NCI-H526 (cell line): ENCODE measurements at regions not wholly inside any gene's neighbourhood (a gene's known extent, or its start where the extent isn't known, plus 50 kb on each side); places are given as distances from the start of the nearest gene placed in this dataset.

Experiments used
- DNase-seq, 2 experiments: peaks; one replicate each; lab custom pipeline; 2025; lab: John Stamatoyannopoulos, UW

DNA sequence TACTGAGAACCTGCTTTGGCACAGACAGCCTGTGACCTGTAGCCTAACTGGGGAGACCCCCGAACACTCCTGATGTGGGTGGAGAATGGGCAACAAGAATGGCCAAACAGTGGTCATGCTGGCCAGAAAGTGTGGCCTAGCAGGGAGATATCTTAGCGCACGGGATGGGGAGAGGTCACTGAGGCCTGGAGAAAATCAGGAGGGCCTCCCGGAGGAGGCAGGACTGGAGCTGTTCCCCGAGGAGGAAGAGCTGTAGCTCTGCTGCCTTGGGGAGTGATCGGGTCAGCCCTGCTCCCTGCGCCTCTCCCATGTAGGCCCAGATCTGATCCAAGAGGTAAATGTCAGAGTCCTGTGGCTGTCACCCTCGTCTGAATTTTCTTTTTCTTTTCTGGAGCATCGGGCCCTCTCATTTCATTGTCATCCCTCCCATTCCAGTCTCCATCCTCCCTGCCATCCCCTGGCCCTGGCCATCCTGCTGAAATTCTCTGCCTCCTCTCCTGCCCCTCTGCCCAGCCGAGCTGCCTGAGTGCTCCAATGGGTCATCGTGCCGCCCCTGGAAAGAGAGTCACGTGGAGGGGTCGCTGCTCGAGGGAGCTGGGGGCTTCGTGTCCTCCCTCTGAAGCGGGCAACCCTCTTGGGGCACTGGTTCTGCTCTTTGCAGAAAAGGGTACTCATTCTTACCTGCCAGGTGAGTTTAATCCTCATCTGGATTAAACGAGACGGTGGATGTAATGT, 242.9 kb downstream of the HAUS1 start:
- no peak for DNase-seq

DNA sequence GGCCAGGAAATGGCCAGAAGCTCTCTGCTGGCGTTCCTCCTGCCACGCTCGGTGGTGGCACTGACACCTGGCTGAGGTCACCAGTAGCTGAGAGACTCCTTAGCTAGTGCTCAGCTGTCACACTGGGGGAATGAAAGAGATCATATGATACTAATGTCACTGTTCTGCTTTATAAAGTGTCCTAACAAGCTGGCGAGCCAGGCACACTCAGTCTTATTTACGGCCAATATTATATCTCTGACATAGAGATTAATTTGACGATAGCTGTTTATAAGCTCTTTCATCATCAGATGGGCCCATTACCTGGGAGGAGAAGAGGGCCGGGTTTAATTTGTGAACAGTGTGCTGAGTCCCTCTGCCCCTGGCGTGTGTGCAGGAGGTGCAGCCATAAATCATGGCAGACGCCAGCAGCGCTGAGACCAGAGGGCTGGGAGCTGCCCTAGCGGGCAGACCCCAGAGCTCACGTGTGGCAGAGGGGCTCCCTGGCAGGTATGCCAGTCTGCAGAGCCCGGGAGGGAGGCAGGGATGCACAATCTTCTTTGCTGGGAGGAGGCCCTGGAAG, 246.5 kb downstream of the HAUS1 start:
- no peak for DNase-seq

DNA sequence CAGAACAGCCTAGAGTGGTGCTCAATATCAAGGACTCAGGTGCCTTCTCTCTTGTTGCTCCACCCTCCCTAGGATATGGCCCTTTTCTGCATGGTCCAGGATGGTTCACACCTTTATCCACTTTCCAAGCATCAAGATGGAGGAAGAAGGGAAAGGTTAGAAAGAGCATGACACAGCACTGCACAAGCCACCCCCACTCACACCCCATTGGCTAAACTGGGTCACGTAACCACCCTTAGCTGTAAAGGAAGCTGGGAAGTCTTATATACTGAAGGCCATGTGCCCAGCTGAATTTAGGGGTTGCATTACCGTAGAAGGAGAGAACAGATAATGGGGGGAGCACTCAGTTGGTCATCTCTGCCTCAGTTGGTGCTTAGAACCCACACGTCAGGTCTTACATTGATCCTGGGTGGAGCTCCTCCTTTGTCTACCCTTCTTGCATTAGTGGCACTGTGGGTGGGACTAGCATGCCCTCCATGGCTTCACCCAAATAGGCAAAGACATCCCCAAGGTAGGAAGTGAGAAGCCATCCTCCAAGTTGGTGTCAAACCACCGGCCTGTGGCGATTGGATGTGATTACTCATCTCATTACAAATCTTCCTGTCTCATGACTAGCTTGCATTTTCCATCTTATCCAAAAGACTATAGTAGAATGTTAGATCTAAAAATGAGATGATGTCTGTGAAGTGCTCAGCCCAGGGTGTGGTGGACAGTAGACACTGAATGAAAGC, 248.5 kb downstream of the HAUS1 start:
- DNase-seq, result no peak

DNA sequence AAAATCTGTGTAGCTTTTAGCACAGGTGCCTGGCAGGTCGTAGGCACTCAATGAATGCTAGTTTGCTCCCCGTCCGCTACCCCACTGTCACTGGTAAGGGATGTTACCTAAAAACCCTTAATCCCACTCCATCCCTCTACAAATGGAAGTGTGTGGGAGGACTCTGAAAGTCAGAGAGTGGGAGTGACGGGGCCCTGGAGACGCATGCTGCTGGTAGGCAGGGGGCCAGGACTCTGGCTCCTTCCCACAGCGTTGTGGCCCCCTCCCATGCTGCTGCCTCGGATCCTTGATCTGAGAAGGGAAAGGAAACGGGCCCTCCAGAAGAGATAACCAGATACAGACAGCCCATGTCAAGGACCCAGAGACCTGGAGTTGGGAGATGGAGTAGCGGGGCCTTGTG, 249.3 kb downstream of the HAUS1 start:
- DNase-seq, result no peak

DNA sequence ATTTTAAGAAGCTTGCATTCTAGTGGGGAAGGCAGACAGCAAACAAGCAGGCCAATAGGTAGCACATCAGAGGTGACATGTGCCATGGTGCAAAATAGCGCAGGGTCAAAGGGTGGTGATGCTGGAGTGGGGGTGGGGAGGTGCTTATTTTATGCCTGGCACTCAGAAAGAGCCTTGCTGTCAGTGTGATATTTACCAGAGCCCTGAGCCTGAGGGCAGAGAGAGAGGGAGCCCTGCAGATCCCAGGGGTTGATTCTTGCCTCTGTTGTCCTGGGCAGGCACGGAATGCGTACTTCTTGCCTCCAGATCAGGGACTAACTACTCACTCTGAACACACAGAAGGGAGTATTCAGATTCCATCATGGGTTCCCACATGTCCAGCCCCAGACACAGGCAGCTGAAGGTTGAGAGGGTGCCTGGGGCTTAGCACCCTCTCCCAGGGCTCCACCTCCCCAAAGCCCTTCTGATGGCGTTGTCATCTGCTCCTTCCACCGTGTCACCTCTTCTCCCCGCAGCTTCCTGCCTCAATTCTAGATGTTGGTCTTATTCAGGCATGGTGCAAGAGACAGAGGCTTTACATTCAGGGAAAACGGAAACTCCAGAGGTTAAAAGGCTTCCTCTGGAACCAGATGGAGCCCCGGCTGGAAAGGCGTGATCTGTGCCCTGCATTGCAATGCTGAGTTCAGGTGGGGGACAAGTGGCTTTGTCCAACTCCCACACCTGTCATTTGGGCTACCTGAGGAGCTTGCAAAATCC, 252.3 kb downstream of the HAUS1 start:
- no peak for DNase-seq

DNA sequence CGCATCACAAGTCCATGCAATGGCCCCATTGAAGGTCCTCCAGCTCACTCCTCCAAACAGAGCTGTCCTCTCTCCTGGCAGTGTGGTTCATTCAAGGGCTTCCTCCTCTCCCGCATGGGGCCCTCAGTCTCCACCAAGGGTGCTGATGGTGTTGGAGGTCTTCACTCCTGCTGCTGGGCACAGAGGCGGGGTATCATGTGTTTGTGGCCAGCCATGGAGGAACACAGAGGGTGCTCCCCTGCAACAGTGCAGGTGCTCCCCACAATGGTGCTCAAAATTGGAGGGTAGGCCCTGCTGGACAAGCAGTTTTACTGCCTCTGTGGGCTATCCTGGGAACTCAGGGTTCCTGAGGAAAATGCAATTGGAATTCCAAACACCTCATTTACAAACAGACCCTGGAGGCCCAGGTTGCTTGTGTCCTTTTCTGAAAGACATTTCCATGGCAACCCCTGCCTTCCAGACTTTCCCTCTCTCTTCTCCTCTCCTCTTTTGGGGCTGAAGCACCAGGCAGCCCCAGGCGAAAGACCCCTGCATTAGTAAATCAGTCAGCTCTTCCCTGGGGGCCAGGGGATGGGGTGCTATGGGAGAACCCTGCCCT, 256.0 kb downstream of the HAUS1 start:
- no peak for DNase-seq

DNA sequence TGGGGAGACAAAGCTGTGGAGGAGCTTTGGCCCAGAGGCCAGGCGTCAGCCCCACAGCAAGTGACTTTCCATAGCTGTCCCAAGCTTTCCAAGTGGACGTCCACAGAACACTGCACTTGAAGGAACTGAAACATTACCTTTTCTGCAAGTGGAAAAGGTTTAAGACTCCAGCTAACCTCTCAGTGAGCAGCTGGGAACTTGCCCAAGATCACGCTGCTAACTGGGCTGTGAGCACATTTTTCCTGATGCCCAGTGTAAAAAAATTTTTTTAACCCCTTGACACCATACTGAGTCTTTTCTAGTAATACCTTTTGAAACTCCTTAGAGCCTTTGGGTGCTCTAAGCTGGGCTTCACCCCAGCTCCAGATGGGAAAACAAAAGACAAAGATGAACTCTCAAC, 256.7 kb downstream of the HAUS1 start:
- DNase-seq, result no peak

DNA sequence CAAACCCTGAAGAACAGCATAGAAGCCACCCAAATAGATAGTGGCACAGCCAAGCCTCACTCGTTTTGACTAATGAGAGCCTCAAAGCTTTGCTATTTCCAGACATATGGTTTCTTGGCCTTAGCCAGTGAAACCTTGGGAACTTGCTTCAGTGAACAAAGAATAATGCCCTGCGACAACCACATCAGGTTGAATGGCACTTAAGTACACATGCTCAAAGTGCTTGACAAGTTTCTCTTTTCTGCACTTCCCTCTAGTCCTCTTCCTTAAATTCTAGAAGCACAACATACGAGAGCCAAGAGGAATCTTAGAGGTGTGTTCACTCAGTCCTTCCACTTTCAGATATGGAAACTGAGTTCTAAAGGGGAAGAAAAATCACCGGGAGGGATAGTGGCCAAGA, 258.3 kb downstream of the HAUS1 start:
- no peak for DNase-seq

DNA sequence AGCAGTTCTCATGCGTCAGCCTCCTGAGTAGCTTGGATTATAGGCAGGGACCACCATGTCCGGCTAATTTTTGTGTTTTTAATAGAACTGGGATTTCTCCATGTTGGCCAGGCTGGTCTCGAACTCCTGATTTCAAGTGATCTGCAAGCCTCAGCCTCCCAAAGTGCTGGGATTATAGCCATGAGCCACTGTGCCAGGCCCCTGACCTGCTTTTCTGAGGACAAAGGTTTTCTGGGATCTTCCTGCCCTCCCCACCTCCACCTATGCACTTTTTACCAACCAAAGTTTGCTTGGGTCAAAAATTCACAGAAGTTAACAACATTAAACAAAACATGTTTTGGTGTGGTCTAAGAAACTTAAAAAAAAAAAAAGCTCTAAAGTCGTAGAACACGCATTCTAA, 259.9 kb downstream of the HAUS1 start:
- DNase-seq, result no peak

DNA sequence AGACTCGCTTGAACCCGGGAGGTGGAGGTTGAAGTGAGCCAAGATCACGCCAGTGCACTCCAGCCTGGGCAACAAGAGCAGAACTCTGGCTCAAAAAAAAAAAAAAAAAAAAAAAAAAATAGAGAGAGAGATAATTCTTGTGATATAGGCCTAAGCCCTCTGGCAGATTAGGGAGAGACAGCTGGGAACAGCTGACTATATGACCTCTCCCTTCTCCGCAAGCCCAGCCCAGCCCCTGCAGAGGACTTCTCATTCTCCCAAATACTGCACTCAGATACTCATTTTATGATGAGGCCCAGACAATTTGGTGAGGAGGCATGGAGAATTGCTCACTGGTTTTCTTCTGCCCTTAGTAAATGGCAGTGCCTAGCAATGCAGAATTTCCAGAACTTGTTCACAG, 262.0 kb downstream of the HAUS1 start:
- no peak for DNase-seq

DNA sequence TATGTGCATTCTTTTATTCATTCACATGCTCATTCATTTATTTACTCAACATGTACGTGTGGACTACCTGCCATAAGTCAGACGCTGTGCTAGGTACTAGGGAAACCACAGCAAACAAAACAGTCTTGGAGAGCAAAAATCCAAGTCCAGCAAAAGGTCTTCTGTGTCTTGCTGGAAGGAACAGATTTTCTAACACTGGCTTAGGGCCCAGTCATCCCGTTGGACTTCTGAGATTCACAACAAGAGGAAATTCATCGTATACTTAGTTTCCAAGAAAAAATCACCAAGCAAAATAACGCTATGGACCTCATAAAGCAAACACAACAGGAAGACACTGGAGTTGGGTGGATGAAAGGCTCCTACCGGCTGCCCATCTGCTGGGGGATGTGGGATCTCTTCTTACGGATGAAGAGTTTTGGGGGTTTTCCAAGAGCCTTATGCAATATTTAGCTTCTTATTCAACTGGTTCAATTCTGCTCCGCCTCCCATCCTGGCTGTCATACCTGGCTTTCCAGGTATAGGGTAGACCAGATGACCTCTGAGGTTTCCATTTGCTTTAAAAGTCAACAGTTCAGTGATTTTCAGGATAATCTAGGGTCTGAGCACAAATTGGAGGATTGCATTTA, 262.7 kb downstream of the HAUS1 start:
- DNase-seq, result no peak

DNA sequence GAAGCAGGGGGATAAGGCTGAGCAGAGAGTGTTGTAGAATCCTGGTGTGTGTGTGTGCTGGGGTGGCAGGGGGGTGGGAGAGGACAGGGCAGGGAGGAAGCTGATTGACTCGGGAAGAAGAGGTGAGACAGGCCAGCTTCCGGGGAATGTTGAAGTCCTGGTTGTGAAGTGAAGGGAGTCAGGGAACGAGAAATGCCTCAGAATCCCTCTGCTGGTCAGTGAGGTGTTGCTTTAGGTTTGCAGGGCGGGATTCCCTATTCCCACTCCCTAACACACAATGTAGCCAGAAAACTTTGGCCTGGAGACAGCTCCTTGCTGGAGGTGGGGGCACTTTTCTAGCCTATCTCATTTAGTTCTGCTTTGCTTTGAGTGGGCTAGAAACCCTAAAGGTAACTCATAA, 265.1 kb downstream of the HAUS1 start:
- no peak for DNase-seq

DNA sequence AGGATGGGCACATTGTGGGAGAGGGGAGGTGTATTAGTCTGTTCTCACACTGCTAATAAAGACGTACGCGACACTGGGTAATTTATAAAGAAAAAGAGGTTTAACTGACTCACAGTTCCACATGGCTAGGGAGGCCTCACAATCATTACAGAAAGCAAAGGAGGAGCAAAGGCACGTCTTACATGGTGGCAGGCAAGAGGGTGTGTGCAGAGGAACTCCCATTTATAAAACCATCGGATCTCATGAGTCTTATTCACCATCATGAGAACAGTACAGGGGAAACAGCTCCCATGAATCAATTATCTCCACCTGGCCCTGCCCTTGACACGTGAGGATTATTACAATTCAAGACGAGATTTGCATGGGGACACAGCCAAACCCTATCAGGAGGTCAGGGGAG, 266.7 kb downstream of the HAUS1 start:
- peak in 1 of 2 experiments; percentile 13 for DNase-seq

DNA sequence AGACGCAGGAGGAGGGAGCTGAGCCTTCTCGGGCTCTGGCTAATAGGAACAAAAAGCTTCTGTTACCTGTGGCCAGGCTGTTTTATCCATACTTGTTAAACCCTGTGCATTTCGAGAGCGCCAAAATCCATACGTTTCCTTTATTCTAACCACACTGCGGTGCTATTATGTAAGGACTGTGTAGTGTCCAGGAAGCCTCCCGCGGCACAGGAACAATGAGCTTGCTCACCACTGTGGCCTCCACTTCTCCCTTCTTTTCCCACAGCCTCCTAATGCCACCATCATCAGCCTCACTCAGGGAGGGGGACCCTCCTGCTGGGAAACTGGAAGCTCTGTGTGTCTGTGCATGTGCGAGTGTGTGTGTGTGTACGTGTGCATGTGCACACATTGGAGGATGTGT, 268.5 kb downstream of the HAUS1 start:
- no peak for DNase-seq

DNA sequence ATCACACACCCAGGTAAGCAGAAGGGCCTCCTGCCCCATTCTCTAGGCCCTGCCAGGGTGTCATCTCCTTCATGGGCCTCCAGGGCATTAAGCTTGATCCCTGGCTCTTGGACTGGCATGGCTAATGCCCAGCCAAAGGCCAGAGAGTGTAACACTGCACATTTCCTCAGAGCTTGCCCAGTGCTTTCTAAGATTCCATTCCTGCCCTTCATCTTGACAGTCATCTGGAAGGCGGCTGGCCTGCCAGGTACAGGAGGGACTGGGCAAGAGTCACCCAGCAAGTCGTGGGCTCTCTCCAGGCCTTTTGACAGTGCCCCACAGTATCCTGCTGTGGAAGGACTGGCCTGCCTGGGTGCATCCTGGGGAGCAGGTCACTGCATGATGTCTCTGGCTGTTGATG, 268.9 kb downstream of the HAUS1 start:
- no peak for DNase-seq

DNA sequence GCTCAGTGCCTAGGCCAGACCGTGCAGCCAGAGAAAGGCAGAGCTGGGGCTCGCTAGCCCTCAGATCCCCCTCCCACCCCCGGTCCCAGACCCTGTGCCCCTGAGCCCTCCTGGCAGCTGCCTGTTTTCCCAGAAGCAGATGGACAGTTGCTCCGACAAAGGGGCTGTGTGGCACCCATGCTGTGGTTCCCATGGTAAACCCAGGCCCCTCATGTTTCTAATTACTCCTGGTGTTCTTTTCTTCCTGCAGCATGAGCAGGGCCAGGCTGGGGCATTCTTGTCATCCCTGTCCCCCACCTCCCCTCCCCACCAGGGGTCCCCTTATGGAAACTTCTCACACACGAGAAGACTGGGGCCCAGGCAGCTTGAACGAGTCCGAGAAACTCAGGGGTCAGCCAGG, 269.6 kb downstream of the HAUS1 start:
- DNase-seq, result no peak

DNA sequence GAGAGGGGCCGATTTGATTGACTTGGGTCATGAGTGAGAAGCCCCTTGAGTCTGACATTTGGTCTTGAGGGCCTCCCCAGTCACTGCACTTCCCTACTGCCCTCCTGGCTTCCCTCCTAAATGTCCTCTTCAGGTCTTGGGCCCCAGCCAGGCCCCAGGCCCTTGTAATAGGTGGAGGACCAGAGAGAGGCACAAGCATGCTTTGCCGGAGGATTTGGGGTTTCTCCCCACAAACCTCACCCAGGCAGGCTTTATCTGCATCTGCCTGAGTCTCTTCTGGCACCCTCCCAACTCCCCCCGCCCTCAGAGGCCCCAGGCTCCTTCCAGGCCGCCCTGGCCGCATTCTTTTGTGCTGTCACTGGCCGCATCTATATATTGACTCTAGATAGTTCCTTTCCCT, 270.7 kb downstream of the HAUS1 start:
- no peak for DNase-seq

DNA sequence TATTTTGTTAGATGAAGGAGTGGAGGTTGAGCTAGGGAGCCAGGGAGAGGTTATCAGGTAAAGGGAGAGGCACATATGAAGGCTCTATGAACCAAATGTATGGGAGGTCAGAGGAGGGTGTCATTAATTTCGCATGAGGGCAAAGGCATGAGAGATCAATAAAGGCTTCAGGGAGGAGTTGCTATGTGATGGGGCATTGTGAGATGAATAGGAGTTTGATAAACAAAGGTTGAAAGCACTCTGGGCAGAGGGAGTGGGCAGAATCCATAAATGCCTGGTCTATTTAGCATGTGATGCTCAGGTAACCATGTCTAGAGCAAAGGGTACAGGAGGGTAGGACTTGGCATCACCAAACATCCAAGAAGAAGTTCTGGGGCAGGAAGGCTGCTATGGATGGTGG, 273.4 kb downstream of the HAUS1 start:
- no peak for DNase-seq

DNA sequence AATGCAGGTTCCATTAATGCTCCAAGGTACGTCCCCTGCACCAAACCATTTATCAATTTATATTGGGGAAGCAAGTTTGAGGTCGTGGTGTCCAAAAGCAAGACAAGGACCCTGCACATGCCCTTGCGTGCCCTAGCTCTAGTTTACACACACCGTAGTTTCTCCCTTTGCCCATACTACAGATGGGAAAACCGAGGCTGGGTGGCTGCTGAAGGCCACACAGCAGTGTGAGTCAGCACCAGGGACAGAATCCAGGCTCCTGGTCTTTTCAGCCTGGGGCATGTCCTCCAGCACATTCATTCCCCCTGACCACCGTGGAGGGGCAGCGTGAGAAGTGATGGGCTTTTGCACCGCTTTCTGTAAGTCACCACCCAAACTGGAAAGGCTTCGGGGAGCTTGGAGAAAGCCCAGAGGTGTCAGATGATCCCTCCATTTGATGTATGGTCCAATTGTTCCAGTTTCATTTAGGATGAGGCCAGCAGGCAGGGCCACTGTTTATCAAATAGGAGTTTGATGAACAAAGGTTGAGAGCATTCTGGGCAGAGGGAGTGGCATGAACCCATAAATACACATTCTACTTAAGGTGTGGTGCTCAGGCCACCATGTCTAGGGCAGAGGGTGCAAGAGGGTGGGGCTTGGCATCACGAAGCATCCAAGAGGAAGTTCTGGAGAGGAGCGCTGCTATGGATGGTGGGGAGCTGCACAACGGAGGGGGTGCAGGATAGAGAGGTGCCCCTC, 274.1 kb downstream of the HAUS1 start:
- DNase-seq, result no peak

DNA sequence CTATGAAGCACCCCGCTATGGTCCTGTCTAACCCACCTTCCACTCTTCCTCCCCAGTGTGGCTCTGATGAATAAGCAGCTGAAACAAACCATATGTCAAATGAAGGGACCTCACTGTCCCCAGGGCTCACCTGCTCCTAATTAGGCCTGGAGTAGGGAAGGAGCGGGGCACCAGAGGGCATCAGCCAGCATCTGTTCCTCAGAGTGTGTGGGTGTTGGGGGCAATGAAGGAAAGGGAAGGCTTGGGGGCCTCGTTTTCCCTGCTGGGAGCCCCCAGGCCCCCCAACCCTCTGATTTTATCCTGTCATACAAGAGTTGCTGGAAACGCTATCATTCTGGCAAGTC, 274.7 kb downstream of the HAUS1 start:
- DNase-seq, result no peak

DNA sequence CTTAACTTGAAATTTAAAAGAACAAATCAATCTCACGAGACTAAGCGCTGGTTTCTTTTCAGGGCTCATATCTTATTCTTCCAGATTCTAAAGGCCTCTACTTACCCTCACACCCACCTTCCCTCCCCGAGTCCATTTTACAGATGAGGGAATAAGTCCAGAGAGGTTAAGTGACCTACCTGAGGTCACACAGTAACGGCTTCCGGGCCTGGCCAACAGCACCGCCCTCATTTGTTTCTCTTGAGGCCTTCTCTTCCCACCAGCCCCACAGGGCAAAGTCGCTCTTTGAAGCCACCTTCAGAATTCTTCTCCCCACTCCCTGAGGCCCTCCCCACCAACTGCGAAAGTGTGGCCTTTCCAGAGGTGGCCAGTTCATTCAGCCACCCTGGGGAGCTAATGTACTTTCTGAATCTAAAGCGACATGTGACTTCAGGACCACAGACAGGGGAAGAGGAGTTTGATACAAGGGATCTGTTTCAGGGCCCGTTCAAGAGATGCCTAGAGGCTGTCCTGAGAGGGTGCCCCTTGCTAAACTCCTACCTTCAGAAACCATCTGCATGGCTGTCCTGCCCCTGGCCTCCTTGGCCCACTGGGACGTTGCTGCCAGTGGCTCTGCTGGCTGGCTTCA, 275.3 kb downstream of the HAUS1 start:
- DNase-seq, result no peak
